ENCODE measurements at regions not wholly inside any gene's neighbourhood (a gene's known extent, or its start where the extent isn't known, plus 50 kb on each side); places are given as distances from the start of the nearest gene placed in this dataset.
A peak's percentile ranks its signal among the peaks of the same experiment; 100 is the strongest.

GRCh38 chr17:77899498-77899897 lies 59.0 kb upstream of the TNRC6C start:
- no peak overlapping the region for H2BK12ac ChIP-seq (ENCODE audit: low read depth, low read length)
- no peak overlapping the region for H3K56ac ChIP-seq (replicated peaks; ENCODE audit: insufficient read length, low read depth, low read length)
- no peak overlapping the region for H3K27ac ChIP-seq (ENCODE audit: low read depth, low read length)
- no peak overlapping the region for H3K4me2 ChIP-seq (ENCODE audit: insufficient read depth in 1 of 2, low read depth in 2 of 2, low read length in 2 of 2)
- no peak overlapping the region for H3K4ac ChIP-seq (replicated peaks; ENCODE audit: insufficient read length, low read depth, low read length)
- no peak overlapping the region for H4K5ac ChIP-seq (ENCODE audit: insufficient read length, low read depth, low read length)
- no peak overlapping the region for H3K9ac ChIP-seq (replicated peaks in 1 of 4; ENCODE audit: extremely low read depth in 1 of 4, low read depth in 3 of 4, low read length in 3 of 4)
- no peaks in the 10 kb centered on the region for H3K9me3 ChIP-seq (ENCODE audit: insufficient read depth in 2 of 2, low read depth in 1 of 2, low read length in 1 of 2)
- no peak overlapping the region for H3K14ac ChIP-seq (ENCODE audit: insufficient read length)
- no peak overlapping the region for H2BK20ac ChIP-seq (ENCODE audit: low read length)
- H3K4me3 ChIP-seq (ENCODE audit: extremely low read depth in 1 of 4, insufficient read depth in 2 of 4, low read depth in 3 of 4, low read length in 4 of 4), result no peak overlapping the region
- no peak for TF ChIP-seq HDAC6 (IDR thresholded peaks at IDR 0.05; ENCODE audit: low read depth, low read length)
- TF ChIP-seq KDM1A (IDR thresholded peaks at IDR 0.05; ENCODE audit: borderline replicate concordance, low read length), result no peak
- no peak for TF ChIP-seq TEAD4 (IDR thresholded peaks at IDR 0.05; ENCODE audit: low read depth, low read length)
- no peak for TF ChIP-seq SUZ12 (IDR thresholded peaks at IDR 0.05; ENCODE audit: low read length)
- TF ChIP-seq CBX5 (IDR thresholded peaks at IDR 0.05; ENCODE audit: low read depth, low read length), result no peak
- TF ChIP-seq JUND (IDR thresholded peaks at IDR 0.05; ENCODE audit: low read length), result no peak
- no peak for TF ChIP-seq TAF7 (optimal IDR thresholded peaks at IDR 0.05; ENCODE audit: borderline replicate concordance, low read depth, low read length)
- TF ChIP-seq EGR1 (IDR thresholded peaks at IDR 0.05; ENCODE audit: borderline replicate concordance, low read depth, low read length), result no peak
- no peak for TF ChIP-seq KDM4A (IDR thresholded peaks at IDR 0.05; ENCODE audit: low read depth, low read length, severe bottlenecking)
- H4K8ac ChIP-seq (ENCODE audit: extremely low read depth, insufficient read depth, low read length), result peak overlapping the region; percentile 63; the same call in 1 of the 2 replicates
- H2AK5ac ChIP-seq (ENCODE audit: low read depth, low read length), result no peak overlapping the region
- H3K18ac ChIP-seq (ENCODE audit: extremely low read depth, low read length), result no peak overlapping the region
- H3K36me3 ChIP-seq (ENCODE audit: control insufficient read depth in 2 of 4, insufficient read depth in 4 of 4, low read length in 3 of 4), result no peaks in the 10 kb centered on the region
- DNase-seq (ENCODE audit: low read depth in 1 of 2, low spot score in 2 of 2) (no peak), FAIRE-seq (no peak)
- H3K4me1 ChIP-seq (replicated peaks in 1 of 4; ENCODE audit: control insufficient read depth in 3 of 4, insufficient read depth in 4 of 4, low read length in 3 of 4), result no peaks in the 10 kb centered on the region
- no peak overlapping the region for H2BK15ac ChIP-seq (ENCODE audit: low read length)
- no peak overlapping the region for H3K23ac ChIP-seq (ENCODE audit: insufficient read length)
- no peak overlapping the region for H4K91ac ChIP-seq (replicated peaks; ENCODE audit: insufficient read length, low read length)
- CTCF ChIA-PET (ENCODE audit: partially characterized antibody), result interaction anchor here (1.1 to 1.6 kb wide), 2 partner anchors 13 to 114 kb away, joined by 3 to 6 read pairs; no protein-coding TSS in a partner anchor
- H2BK120ac ChIP-seq (replicated peaks; ENCODE audit: low read depth, low read length), result no peak overlapping the region
- no peaks in the 10 kb centered on the region for H3K23me2 ChIP-seq (ENCODE audit: low read depth, low read length)
- no peaks in the 10 kb centered on the region for H3K79me2 ChIP-seq (ENCODE audit: control insufficient read depth in 1 of 2, insufficient read depth in 2 of 2, low read length in 2 of 2)
- no peak overlapping the region for H2BK5ac ChIP-seq (ENCODE audit: low read depth, low read length)
- no peak overlapping the region for H2AFZ ChIP-seq (ENCODE audit: low read length)
- 92% methylated on average over 7 of the region's 7 CpGs; no CpG with 5 or more reads in 1 of the 2 experiments for WGBS, 2 experiments (ENCODE audit: extremely low coverage in 1 of 2, insufficient coverage in 1 of 2, insufficient read length in 1 of 2, insufficient replicate concordance in 2 of 2, low coverage in 1 of 2, low lambda C conversion rate in 2 of 2, missing lambda C conversion rate in 1 of 2)
- no peaks in the 10 kb centered on the region for H3K79me1 ChIP-seq (ENCODE audit: low read depth, low read length)
- no peaks in the 10 kb centered on the region for H4K20me1 ChIP-seq (replicated peaks in 1 of 2; ENCODE audit: control insufficient read depth in 1 of 2, insufficient read depth in 2 of 2, low read length in 2 of 2)
- no peaks in the 10 kb centered on the region for H3K27me3 ChIP-seq (replicated peaks in 1 of 4; ENCODE audit: control insufficient read depth in 3 of 4, extremely low read depth in 1 of 4, insufficient read depth in 3 of 4, low read length in 3 of 4)
- POLR2A ChIA-PET (ENCODE audit: partially characterized antibody), result interaction anchor here (0.6 to 2.4 kb wide), 2 partner anchors 59 to 127 kb away, joined by 3 to 13 read pairs; partner anchors contain the start of gene TNRC6C
